ENCODE measurements at regions not wholly inside any gene's neighbourhood (a gene's known extent, or its start where the extent isn't known, plus 50 kb on each side); places are given as distances from the start of the nearest gene placed in this dataset.
"Not testable (repeated sequence)": the region's sequence is repeated elsewhere in the genome, so short reads cannot be mapped to it uniquely, and the experiment has no call there.

DNA sequence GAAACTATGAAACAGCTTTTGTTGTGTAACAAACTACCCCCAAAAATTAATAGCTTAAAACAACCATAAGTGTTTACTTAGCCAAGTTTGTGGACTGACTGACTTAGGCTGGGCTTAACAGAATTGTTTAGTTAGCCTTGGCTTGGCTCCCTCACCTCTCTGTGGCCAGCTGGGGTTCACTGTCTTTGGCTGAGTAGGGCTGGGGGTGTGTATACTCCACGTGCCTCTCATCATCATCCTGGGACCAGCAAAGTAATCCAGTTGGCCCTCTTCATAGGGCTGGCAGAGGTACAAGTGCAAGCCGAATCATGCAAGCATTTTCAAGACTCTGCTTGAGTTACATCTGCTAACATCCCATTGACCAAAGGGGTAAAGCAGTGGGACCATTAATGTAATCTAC, 252.3 kb downstream of the BRINP2 start:
- DNase-seq (ENCODE audit: low read depth), result no peak

DNA sequence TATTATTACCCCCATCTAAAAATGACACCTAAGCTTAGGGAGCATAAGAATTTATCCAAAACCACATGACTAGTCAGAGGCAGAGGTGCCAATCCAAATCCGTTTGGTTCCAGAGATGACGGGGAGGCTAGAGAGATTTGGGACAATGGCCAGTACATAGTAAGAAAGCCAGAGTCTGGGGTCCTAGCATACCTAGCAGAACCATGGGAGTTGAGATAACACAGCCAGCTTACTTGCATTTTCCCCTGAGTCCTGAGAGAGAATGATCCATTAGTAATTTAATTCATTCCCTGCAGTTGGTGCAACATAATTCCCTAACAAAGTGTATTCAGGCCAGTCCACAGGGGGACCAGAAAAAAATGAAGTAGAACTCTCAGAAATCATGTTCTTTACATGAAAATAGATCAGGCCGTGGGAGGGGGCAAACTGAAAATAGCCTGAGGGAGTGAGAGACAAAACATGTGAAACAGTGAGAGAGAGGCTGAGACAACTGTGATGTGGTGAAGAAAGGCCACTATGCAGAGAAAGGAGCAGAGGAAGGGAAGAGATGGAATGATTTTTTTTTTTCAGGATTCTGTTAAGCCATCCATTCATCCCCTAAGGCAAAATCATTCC, 243.3 kb downstream of the BRINP2 start:
- DNase-seq (ENCODE audit: low read depth), result no peak

DNA sequence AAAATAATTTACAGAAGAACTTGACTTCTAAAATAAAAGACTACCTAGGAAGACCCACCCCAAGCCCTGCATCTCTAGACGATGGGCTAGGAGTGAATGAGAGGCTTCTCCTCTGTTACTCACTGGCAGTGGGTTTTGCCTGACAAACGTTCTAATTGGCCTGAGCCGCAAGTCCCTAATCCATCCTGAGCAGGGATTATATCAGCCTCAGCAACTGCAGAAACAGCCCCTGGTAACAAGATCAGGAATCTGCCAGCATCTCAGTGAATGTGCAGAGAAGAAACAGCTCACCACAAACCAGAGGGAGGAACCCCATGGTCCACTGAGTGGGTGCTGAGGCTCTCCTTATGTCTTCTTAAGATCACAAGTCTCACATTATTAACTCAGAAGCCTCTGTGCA, 240.6 kb downstream of the BRINP2 start:
- DNase-seq (ENCODE audit: low read depth), result no peak

DNA sequence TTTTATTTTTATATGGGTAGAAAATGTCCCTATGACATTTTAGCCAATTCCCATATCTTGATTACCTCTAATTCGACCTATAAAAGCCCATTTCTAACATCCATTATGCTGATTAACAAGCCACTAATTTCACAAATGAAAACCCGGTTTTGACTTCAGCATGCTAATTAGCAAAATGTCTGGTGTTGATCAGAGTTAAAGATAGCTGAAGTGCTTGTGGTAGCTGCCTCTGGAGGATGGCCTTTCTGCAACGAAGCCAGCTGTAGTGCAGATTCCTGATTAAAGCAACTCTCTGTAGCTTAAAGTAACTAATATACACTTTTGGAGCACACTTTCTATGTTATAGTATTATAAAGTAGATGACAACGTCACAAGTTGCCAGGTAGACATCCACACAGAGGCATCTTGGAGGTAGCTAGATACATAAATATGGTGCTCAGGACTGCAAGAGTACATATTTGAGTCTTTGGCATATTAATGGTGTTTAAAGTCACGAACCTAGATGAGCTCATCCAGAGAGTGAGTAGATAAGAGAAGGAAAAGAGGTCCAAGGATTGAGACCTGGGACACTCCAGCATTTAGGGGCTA, 239.5 kb downstream of the BRINP2 start:
- DNase-seq (ENCODE audit: low read depth), result no peak

DNA sequence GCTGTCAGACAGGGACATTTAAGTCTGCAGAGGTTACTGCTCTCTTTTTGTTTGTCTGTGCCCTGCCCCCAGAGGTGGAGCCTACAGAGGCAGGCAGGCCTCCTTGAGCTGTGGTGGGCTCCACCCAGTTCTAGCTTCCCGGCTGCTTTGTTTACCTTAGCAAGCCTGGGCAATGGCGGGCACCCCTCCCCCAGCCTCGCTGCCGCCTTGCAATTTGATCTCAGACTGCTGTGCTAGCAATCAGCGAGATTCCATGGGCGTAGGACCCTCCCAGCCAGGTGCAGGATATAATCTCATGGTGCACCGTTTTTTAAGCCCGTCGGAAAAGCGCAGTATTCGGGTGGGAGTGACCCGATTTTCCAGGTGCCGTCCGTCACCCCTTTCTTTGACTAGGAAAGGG, 235.6 kb downstream of the BRINP2 start:
- DNase-seq (ENCODE audit: low read depth), result not testable (repeated sequence)

DNA sequence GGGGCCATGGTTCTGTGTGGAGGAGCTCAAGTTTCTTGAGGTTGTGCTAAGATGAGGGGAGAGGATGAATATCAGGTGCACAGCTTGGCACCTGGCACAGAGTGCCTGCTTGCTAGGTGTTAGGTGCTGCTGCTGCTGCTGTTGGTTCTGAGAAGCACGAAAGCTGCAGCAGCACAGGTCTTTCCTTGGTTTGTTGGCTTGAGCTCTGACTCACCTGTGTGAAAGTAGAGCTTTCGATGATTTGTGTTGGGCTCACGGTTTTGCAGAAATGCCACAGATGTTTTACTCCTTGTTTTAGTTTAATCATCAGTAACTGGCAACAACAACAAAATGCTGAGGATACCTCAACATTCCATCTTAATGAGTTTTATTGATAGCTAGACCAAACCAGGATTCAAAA, 221.6 kb downstream of the BRINP2 start:
- no peak for DNase-seq (ENCODE audit: low read depth)

DNA sequence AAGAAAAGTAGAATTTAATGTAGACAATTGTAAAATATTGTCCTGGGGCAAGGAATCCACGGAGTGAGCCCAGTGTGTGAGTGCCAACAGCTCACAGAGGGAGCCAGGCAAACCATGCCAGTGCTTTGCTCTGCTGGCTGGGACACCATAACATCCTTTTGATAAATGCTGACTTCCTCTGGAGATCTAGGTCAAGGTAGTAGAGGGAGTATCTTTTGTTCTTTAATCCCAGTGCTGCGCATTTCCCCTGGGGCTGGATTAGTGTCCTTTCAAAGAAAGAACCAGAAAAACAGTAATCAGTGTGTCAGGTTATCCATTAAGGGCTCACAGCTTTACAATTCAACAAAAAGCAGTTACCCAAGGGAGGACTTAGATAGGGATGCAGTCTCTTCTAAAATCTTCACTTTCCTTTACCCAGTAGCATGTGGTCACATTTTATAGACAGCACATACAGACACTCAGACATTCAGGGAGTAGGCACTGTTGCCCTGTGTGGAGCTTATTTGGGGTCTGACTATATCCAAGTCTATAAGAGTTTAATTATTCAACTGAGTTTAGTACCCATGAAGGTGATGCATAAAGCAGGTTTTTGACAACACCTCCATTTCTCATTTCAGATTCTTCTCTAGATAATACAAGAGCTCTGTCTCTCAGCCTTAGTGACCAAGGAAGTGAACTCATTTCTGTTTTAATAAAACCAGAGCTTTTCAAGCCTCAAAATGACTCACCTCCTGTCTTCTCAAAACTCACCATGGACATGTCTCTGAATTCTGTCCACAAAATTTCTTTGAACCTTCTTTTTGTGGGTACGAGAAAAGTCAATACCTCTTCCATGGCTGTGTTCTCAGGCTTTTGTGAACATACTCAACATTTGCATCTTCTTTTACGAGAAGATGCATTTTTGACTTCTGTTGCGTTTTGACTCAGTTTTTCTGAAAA, 215.3 kb downstream of the BRINP2 start:
- DNase-seq (ENCODE audit: low read depth), result no peak

DNA sequence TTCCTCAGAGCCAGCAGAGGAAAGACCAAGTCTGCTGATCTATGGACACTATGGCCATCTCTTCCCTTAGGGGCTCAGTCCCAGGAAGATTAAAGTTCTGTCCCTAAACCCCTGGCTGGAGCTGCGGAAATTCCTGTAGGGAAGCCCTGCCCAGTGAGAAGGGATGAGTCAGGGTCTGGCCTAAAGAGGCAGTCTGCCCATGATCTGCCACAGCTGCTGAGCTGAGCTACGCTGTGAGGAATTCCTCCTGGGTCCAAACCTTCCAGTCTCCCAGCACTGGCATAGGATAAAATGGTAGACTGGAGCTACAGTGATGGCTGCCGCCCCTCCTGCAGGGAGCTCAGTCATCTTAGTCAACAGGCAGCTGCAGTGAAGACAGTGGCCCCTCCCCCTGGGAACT, 213.7 kb downstream of the BRINP2 start:
- DNase-seq (ENCODE audit: low read depth), result peak; percentile 9

DNA sequence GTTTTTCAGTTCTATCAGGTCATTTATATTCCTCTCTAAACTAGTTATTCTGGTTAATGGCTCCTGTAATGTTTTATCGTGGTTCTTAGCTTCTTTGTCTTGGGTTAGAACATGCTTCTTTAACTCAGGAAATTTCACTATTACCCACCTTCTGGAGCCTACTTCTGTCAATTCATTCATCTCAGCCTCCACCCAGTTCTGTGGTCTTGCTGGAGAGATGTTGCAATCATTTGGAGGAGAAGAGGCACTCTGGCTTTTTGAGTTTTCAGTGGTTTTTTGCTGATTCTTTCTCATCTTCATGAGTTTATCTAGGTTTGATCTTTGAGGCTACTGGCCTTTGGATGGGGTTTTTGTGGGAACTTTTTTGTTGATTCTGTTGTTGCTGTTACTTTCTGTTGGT, 213.0 kb downstream of the BRINP2 start:
- DNase-seq (ENCODE audit: low read depth), result no peak

DNA sequence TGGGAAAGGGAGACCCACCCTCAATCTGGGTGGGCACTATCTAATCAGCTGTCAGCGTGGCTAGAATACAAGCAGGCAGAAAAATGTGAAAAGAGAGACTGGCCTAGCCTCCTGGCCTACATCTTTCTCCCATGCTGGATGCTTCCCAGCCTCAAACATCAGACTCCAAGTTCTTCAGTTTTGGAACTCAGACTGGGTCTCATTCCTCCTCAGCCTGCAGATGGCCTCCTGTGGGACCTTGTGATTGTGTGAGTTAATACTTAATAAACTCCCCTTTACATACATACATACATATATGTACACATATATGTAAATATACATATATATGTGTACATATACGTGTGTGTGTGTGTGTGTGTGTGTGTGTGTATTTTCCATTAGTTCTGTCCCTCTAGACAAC, 207.1 kb downstream of the BRINP2 start:
- DNase-seq (ENCODE audit: low read depth), result no peak

DNA sequence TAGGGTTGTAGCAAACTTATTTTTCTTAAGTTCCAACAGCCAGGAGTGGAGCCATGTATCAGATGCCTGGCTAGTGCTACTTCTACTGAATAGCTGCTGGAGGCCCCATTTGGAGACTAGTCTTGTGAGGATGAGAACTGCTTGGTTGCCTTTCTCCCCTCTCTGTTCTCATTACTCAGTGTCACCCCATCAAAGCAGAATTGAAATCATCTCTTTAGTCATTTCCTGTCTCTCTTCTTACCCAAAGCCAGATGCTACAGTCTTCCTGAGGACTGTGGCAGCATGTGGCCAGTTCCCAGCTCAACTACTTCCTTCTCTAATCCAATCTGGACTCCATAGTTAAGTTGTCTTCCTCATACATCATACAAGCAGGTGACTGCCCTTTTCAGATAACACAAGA, 197.5 kb downstream of the BRINP2 start:
- DNase-seq (ENCODE audit: low read depth), result peak; percentile 9

DNA sequence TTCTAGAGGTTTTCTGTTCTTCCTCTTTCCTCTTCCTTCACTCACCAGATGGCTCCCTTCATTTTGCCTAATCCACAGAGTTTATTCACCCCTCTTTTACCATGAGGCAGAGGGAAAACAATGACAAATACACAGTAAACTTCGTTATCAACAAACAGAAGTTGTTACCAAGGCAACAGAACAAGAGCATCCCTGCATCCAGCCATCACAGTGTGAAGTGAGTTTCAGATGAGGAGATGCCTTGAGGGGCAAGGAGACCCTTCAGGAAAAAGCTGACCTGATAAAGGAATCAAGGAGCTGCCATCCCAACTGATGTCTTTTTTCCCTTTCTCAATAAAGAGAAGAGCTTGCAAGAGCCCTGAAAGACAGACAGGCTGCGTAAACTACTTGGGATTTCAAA, 195.3 kb downstream of the BRINP2 start:
- no peak for DNase-seq (ENCODE audit: low read depth)

DNA sequence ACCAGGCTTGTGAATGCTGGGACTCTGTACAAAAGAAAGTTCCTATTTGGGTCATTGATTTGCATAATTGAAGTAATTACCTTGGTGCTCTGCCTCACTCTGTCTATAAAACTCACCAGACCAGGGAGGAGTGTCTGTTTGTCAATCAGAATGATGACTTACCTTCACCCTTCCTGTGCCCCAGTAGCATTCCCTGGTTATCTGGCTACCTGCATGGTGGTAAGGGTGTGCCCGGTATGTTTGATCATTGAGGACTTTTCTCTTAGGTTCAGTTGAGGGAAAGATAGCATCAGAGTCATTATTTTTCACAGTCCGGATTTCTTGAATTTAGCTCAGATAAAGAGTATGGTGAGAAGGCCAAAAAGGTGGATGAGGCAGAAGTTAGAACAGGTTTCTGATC, 190.0 kb downstream of the BRINP2 start:
- no peak for DNase-seq (ENCODE audit: low read depth)

DNA sequence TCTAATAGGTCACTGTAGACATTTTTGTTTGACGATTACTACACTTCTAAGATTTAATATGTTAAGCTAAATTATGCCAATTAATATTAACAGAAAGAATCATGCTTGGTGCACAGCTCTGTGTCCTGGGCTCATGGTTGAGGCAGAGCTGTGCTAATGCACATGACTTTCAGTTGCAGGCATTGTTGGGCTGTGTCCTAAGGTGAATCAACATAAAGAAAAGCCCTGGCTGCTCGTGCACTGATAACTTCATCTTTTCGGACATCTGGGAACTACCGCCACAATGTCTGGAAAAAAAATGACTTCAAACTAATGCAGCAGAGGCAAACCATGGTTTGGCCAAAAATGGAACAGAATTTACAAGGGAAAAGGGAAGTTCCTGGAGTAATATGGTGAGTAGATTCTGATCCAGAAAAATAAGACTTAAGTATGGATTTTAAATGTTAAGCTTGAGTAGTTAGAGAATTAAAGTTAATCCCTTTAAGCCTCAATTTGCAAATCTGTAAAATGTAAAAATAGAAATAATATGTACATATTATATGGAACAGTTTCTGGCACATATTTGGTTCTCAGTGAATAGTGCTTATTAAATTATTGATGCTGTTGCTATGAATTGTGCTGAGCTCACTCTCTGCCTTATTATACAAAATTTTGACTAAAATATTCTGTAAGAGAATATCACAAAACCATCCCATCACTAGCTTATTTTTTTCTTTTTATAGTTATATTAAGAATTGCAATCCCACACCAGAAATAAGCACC, 186.1 kb downstream of the BRINP2 start:
- DNase-seq (ENCODE audit: low read depth), result no peak

DNA sequence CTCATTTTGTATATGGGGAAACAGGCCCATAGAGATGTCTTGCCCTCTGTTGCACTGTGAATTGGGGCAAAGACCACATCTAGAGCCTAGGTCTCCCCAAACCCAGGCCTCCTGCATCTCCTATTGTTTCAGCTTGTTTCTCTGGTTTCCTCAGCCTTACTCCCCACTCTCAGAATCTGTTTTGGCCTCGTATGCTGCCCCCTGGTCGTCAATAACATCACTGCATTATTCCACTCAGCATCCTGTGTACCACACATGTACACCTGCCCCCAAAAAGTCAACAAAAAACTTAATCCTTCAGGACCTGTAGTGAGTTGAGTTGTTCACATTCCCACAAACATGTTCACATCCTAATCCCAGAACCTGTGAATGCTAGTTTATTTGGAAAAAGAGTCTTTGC, 184.8 kb downstream of the BRINP2 start:
- DNase-seq (ENCODE audit: low read depth), result peak; percentile 40

DNA sequence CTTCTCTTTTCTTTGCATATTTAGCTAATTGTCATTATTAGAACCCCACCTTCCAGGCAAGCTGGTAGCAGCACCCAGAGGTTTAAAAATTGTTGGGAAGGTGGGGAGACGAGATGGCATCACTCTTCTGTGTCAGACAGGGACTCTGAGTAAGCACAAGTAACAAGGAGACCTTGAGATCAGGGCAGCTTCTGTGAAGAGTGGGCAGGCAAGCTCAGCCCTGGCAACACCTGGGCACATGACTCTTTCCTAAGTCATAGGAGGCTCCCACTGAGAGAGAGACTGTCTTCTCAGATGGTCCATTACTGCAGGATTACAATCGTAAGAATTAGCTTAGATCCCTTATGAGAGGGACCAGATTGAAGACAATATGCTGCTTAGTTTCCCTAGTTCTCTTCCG, 183.5 kb downstream of the BRINP2 start:
- no peak for DNase-seq (ENCODE audit: low read depth)

DNA sequence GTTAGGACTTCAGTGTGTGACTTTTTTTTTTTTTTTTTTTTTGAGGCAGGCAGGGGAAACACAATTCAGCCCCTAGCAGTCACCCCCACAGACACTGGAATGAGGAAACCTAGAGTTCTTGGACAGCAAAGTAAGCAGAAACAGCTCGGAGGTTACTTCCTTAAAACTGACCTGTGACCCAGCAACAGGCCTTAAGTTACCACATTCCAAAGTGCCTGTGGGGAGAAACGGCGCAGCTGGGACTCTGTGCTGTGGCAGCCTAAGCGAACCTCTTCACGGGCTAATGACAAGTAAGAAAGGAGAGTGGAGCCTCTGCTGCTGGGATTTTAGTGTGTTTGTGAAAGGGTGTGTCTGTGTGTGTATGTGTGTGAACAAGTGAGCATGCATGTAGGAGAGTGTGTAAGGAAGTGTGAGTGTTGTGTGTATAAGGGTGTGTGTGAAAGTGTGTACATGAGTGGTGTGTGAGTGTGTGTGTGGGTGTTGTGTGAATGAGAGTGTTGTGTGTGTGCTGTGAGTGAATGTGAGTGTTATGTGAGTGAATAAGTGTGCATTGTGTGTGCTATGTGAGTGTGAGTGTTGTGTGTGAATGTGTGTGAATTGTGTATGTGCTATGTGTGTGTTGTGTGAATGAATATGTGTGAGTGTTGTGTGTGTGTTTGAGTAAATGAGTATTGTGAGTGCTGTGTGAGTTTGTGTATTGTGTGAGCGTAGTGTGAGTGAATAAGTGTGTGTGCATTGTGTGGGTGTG, 180.8 kb downstream of the BRINP2 start:
- DNase-seq (ENCODE audit: low read depth), result no peak

DNA sequence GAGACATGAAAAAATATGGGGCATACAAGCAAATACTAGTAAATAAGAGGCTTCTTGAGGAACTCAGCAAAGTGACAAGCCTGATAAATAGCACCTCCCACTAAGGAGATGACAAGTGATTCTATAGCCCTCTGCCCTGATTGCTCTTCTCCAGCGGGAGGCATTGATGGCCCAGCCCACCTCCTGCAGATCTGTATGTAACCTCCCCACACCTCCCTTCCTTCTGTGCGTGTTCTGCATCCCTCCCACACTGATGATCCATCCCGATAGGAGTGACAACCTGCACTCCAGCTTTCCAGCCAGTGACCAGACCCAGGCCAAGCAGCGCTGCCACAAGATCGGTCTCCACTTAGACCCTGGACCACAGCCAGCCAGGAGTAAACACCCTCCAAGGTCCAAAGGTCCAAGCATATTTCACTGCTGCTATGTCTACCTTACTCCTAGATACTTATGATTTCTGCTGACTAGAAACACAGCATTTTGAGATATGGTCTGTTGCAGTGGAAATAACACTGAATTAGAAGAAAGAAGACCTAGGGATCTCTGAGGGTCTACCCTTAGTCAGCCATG, 176.1 kb downstream of the BRINP2 start:
- no peak for DNase-seq (ENCODE audit: low read depth)

DNA sequence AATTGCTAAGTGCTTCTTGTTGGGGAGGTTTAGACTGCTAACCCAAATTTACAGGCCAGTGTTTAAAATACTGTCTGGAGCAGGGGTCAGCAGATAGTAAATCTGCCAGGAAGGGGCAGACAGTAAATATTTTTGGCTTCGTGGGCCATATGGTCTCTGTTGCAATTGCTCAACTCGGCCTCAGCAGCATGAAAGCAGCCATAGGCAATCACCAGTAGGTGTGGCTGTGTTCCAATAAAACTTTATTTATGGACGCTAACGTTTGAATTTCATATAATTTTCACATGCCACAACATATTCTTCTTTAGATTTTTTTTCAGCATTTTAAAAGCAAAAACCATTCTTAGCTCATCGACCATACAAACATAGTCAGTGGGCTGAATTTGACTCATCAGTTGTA, 172.7 kb downstream of the BRINP2 start:
- DNase-seq (ENCODE audit: low read depth), result no peak

DNA sequence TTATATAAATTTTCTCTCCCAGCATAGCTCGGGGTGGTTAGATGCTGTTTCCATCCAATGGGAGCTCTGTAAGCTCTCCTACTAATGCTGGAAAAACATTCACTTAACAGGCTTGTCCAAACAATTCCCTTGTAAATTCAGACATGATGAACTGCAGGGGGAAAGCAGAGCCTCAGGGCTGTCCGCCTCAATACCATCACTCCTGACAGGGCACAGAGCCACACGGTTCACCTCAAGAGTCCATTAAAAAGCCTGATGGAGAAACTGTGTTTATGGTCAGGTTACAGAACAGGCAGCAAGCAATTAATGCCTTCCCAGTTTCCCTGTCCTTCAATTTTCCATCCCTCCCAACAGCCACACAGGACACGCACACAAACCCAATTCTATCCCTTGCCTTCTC, 171.0 kb downstream of the BRINP2 start:
- no peak for DNase-seq (ENCODE audit: low read depth)

DNA sequence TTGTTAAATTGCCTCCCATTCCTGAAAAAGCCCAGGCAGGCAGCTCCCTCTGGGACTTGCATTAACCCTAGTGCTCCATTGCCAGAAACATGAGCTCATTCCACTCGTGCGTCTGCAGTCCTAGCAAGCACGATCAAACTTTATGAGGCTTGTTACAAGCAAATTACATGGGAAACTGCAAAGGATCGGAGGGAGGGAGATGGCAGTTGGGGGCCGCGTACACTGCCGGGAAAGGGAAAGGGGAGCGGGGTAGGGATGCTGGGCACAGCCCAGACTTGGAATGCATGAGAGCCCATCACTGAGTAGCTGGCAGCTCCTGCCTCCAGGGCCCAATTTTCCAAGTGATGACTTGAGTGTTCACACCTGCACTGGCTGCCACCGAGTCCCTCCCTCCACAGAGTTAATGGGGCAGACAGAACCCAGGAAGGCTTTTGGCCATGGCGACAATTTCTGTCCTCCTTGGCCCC, 169.9 kb downstream of the BRINP2 start:
- DNase-seq (ENCODE audit: low read depth), result no peak
